ENCODE measurements at regions not wholly inside any gene's neighbourhood (a gene's known extent, or its start where the extent isn't known, plus 50 kb on each side); places are given as distances from the start of the nearest gene placed in this dataset.

- H3K4ac ChIP-seq (ENCODE audit: low read depth in 1 of 2, low read length in 2 of 2), result no peak overlapping the region
- no peak overlapping the region for H3K4me3 ChIP-seq (ENCODE audit: insufficient read depth in 1 of 2, low read depth in 1 of 2, low read length in 2 of 2)
- no peak overlapping the region for H3K9ac ChIP-seq (ENCODE audit: low read length)
- H3K18ac ChIP-seq (ENCODE audit: low read depth in 1 of 2, low read length in 2 of 2), result no peak overlapping the region
- no peak overlapping the region for H3K23ac ChIP-seq (ENCODE audit: low read length in 2 of 2)
- no peaks in the 10 kb centered on the region for H3K27me3 ChIP-seq (ENCODE audit: control insufficient read depth in 1 of 2, insufficient read depth in 1 of 2, low read length in 2 of 2)
- H3K4me1 ChIP-seq (ENCODE audit: control insufficient read depth, insufficient read depth, low read depth, low read length), result peaks cover 1% of the 10 kb centered on the region
- H2BK5ac ChIP-seq (ENCODE audit: low read depth, low read length, poor library complexity, severe bottlenecking), result no peak overlapping the region
- H2BK12ac ChIP-seq (ENCODE audit: low read length in 2 of 2), result no peak overlapping the region
- no peak overlapping the region for H2AFZ ChIP-seq (ENCODE audit: low read depth, low read length)
- H3K14ac ChIP-seq (ENCODE audit: low read length in 2 of 2), result no peak overlapping the region
- no peak overlapping the region for H4K91ac ChIP-seq (ENCODE audit: low read length)
- no peak overlapping the region for H3K27ac ChIP-seq (ENCODE audit: low read length, poor library complexity, severe bottlenecking)
- no peak overlapping the region for H4K8ac ChIP-seq (ENCODE audit: low read length)
- DNase-seq, result no peak
- H3K9me3 ChIP-seq (ENCODE audit: control insufficient read depth, low read length), result no peaks in the 10 kb centered on the region
- no peak overlapping the region for H2BK15ac ChIP-seq (ENCODE audit: low read depth, poor library complexity, severe bottlenecking)
- no peaks in the 10 kb centered on the region for H3K79me1 ChIP-seq (replicated peaks; ENCODE audit: low read length, poor library complexity, severe bottlenecking)
- H3K36me3 ChIP-seq (ENCODE audit: control insufficient read depth in 1 of 2, insufficient read depth in 2 of 2, low read depth in 1 of 2, low read length in 2 of 2), result no peaks in the 10 kb centered on the region
- no peak overlapping the region for H3K4me2 ChIP-seq (ENCODE audit: low read length, poor library complexity, severe bottlenecking)
- no peak overlapping the region for H2BK120ac ChIP-seq (ENCODE audit: low read depth, low read length)
- WGBS, result 90% methylated on average over 17 of the region's 17 CpGs
- H2AK5ac ChIP-seq (ENCODE audit: low read length, severe bottlenecking), result no peak overlapping the region
Measured at GRCh38 chr7:156120552-156120951, 308.3 kb upstream of the SHH start.

- Histone ChIP-seq H3K4me3 (ENCODE audit: insufficient read depth in 1 of 2, low read depth in 1 of 2, low read length in 2 of 2) (no peak overlapping the region), H2BK5ac (ENCODE audit: low read depth, low read length, poor library complexity, severe bottlenecking) (no peak overlapping the region), H3K23ac (ENCODE audit: low read length in 2 of 2) (no peak overlapping the region), H2BK15ac (ENCODE audit: low read depth, poor library complexity, severe bottlenecking) (no peak overlapping the region), H3K18ac (ENCODE audit: low read depth in 1 of 2, low read length in 2 of 2) (no peak overlapping the region), H2AK5ac (ENCODE audit: low read length, severe bottlenecking) (no peak overlapping the region), H4K8ac (ENCODE audit: low read length) (no peak overlapping the region), H3K9ac (ENCODE audit: low read length) (no peak overlapping the region), H3K27ac (ENCODE audit: low read length, poor library complexity, severe bottlenecking) (no peak overlapping the region), H2BK120ac (ENCODE audit: low read depth, low read length) (no peak overlapping the region), H3K79me1 (replicated peaks; ENCODE audit: low read length, poor library complexity, severe bottlenecking) (no peaks in the 10 kb centered on the region), H2AFZ (ENCODE audit: low read depth, low read length) (no peak overlapping the region), H4K91ac (ENCODE audit: low read length) (no peak overlapping the region), H3K36me3 (ENCODE audit: control insufficient read depth in 1 of 2, insufficient read depth in 2 of 2, low read depth in 1 of 2, low read length in 2 of 2) (no peaks in the 10 kb centered on the region), H3K14ac (ENCODE audit: low read length in 2 of 2) (no peak overlapping the region), H3K27me3 (ENCODE audit: control insufficient read depth in 1 of 2, insufficient read depth in 1 of 2, low read length in 2 of 2) (no peaks in the 10 kb centered on the region), H3K4me1 (ENCODE audit: control insufficient read depth, insufficient read depth, low read depth, low read length) (peaks cover 1% of the 10 kb centered on the region), H3K4me2 (ENCODE audit: low read length, poor library complexity, severe bottlenecking) (no peak overlapping the region), H3K9me3 (ENCODE audit: control insufficient read depth, low read length) (no peaks in the 10 kb centered on the region), H2BK12ac (ENCODE audit: low read length in 2 of 2) (no peak overlapping the region), H3K4ac (ENCODE audit: low read depth in 1 of 2, low read length in 2 of 2) (no peak overlapping the region)
- WGBS, result 75% methylated on average over 6 of the region's 6 CpGs
- no peak for DNase-seq
Measured at GRCh38 chr7:156119771-156120170, 307.5 kb upstream of the SHH start.

- WGBS, result 87% methylated on average over 6 of the region's 6 CpGs
- Histone ChIP-seq H4K91ac (ENCODE audit: low read length) (no peak overlapping the region), H3K4me3 (ENCODE audit: insufficient read depth in 1 of 2, low read depth in 1 of 2, low read length in 2 of 2) (no peak overlapping the region), H2BK120ac (ENCODE audit: low read depth, low read length) (no peak overlapping the region), H3K4ac (ENCODE audit: low read depth in 1 of 2, low read length in 2 of 2) (no peak overlapping the region), H3K9me3 (ENCODE audit: control insufficient read depth, low read length) (no peaks in the 10 kb centered on the region), H2BK15ac (ENCODE audit: low read depth, poor library complexity, severe bottlenecking) (no peak overlapping the region), H2BK12ac (ENCODE audit: low read length in 2 of 2) (no peak overlapping the region), H2AFZ (ENCODE audit: low read depth, low read length) (no peak overlapping the region), H3K27ac (ENCODE audit: low read length, poor library complexity, severe bottlenecking) (no peak overlapping the region), H3K36me3 (ENCODE audit: control insufficient read depth in 1 of 2, insufficient read depth in 2 of 2, low read depth in 1 of 2, low read length in 2 of 2) (no peaks in the 10 kb centered on the region), H3K4me2 (ENCODE audit: low read length, poor library complexity, severe bottlenecking) (no peak overlapping the region), H3K23ac (ENCODE audit: low read length in 2 of 2) (no peak overlapping the region), H3K79me1 (replicated peaks; ENCODE audit: low read length, poor library complexity, severe bottlenecking) (no peaks in the 10 kb centered on the region), H3K14ac (ENCODE audit: low read length in 2 of 2) (no peak overlapping the region), H2BK5ac (ENCODE audit: low read depth, low read length, poor library complexity, severe bottlenecking) (no peak overlapping the region), H2AK5ac (ENCODE audit: low read length, severe bottlenecking) (no peak overlapping the region), H4K8ac (ENCODE audit: low read length) (no peak overlapping the region), H3K9ac (ENCODE audit: low read length) (no peak overlapping the region), H3K27me3 (ENCODE audit: control insufficient read depth in 1 of 2, insufficient read depth in 1 of 2, low read length in 2 of 2) (no peaks in the 10 kb centered on the region), H3K18ac (ENCODE audit: low read depth in 1 of 2, low read length in 2 of 2) (no peak overlapping the region), H3K4me1 (ENCODE audit: control insufficient read depth, insufficient read depth, low read depth, low read length) (no peaks in the 10 kb centered on the region)
- no peak for DNase-seq
Measured at GRCh38 chr7:156118248-156118645, 306.0 kb upstream of the SHH start.

- Histone ChIP-seq H3K23ac (ENCODE audit: low read length in 2 of 2) (no peak overlapping the region), H2BK5ac (ENCODE audit: low read depth, low read length, poor library complexity, severe bottlenecking) (no peak overlapping the region), H3K4me3 (ENCODE audit: insufficient read depth in 1 of 2, low read depth in 1 of 2, low read length in 2 of 2) (no peak overlapping the region), H3K36me3 (ENCODE audit: control insufficient read depth in 1 of 2, insufficient read depth in 2 of 2, low read depth in 1 of 2, low read length in 2 of 2) (no peaks in the 10 kb centered on the region), H3K4me1 (ENCODE audit: control insufficient read depth, insufficient read depth, low read depth, low read length) (no peaks in the 10 kb centered on the region), H2AFZ (ENCODE audit: low read depth, low read length) (no peak overlapping the region), H3K4me2 (ENCODE audit: low read length, poor library complexity, severe bottlenecking) (no peak overlapping the region), H3K4ac (ENCODE audit: low read depth in 1 of 2, low read length in 2 of 2) (no peak overlapping the region), H3K27ac (ENCODE audit: low read length, poor library complexity, severe bottlenecking) (no peak overlapping the region), H3K79me1 (replicated peaks; ENCODE audit: low read length, poor library complexity, severe bottlenecking) (no peaks in the 10 kb centered on the region), H3K9ac (ENCODE audit: low read length) (no peak overlapping the region), H3K9me3 (ENCODE audit: control insufficient read depth, low read length) (peaks cover 4% of the 10 kb centered on the region), H2AK5ac (ENCODE audit: low read length, severe bottlenecking) (no peak overlapping the region), H4K91ac (ENCODE audit: low read length) (no peak overlapping the region), H3K18ac (ENCODE audit: low read depth in 1 of 2, low read length in 2 of 2) (no peak overlapping the region), H3K27me3 (ENCODE audit: control insufficient read depth in 1 of 2, insufficient read depth in 1 of 2, low read length in 2 of 2) (no peaks in the 10 kb centered on the region), H2BK15ac (ENCODE audit: low read depth, poor library complexity, severe bottlenecking) (no peak overlapping the region), H3K14ac (ENCODE audit: low read length in 2 of 2) (no peak overlapping the region), H2BK120ac (ENCODE audit: low read depth, low read length) (no peak overlapping the region), H2BK12ac (ENCODE audit: low read length in 2 of 2) (no peak overlapping the region), H4K8ac (ENCODE audit: low read length) (no peak overlapping the region)
- 61% methylated on average over 6 of the region's 8 CpGs for WGBS
- DNase-seq, result no peak
Measured at GRCh38 chr7:156117542-156118247, 305.4 kb upstream of the SHH start.

Measured in mesenchymal stem cell (in vitro differentiated cells and primary cell).